IMR-90 (cell line): ENCODE measurements at regions not wholly inside any gene's neighbourhood (a gene's known extent, or its start where the extent isn't known, plus 50 kb on each side); places are given as distances from the start of the nearest gene placed in this dataset.

Experiments used
- ATAC-seq: fragments of 200-7000 bp; cut with Tn5 transposase; 2 replicates; pipeline ENCODE4 v1.9.1; 2020; ENCODE audit warnings: low read depth, mild to moderate bottlenecking, moderate library complexity
- BruUV-seq: library from RNA; stranded (reverse); fragments of 400-500 nt; replicated peaks from 2 replicates; lab custom pipeline; 2021; lab: Mats Ljungman, UMichigan
- CTCF ChIA-PET: fragments of 300-600 bp; formaldehyde crosslinking; extraction: SDS; loops from one replicate; lab custom pipeline; 2021; ENCODE audit warnings: antibody characterized with exemption; lab: Yijun Ruan, JAX
- POLR2A ChIA-PET: fragments of 300-600 bp; sonication (Branson Sonifier 250); formaldehyde crosslinking; loops from one replicate; lab custom pipeline; 2022; ENCODE audit warnings: antibody characterized with exemption; ENCODE audit not compliant: unreplicated experiment; lab: Charles Lee
- DNase-seq: peaks from one replicate; pipeline ENCODE4 v3.0.0; 2013
- H2AFZ ChIP-seq: replicated peaks from 2 replicates; pipeline ENCODE3; 2013; ENCODE audit warnings: low read length, mild to moderate bottlenecking; ENCODE audit not compliant: poor library complexity
- H2AK5ac ChIP-seq: 2 replicates; pipeline ENCODE4 v1.6.1; 2013; ENCODE audit warnings: low read depth, low read length, inconsistent platforms
- H2AK9ac ChIP-seq: replicated peaks from 2 replicates; pipeline ENCODE3; 2013; ENCODE audit warnings: mild to moderate bottlenecking, low read depth, low read length, moderate library complexity; ENCODE audit not compliant: poor library complexity
- H2BK120ac ChIP-seq: 2 replicates; pipeline ENCODE4 v1.6.1; 2013; ENCODE audit warnings: low read depth, low read length, inconsistent platforms
- H2BK15ac ChIP-seq: 3 replicates; pipeline ENCODE4 v1.6.1; 2013; ENCODE audit warnings: low read depth, low read length, inconsistent platforms
- H2BK20ac ChIP-seq: 2 replicates; pipeline ENCODE4 v1.6.1; 2013; ENCODE audit warnings: low read depth, mild to moderate bottlenecking, inconsistent platforms, low read length, moderate library complexity
- H2BK5ac ChIP-seq: 2 replicates; pipeline ENCODE4 v1.6.1; 2013; ENCODE audit warnings: mild to moderate bottlenecking, low read depth, low read length, inconsistent platforms; ENCODE audit not compliant: poor library complexity, severe bottlenecking
- H3K14ac ChIP-seq: replicated peaks from 2 replicates; pipeline ENCODE4 v1.6.1; 2013; ENCODE audit warnings: low read depth, low read length, inconsistent platforms
- H3K18ac ChIP-seq: 2 replicates; pipeline ENCODE4 v1.6.1; 2013; ENCODE audit warnings: low read depth, low read length, control low read depth
- H3K23ac ChIP-seq: 2 replicates; pipeline ENCODE4 v1.6.1; 2013; ENCODE audit warnings: low read depth, low read length, inconsistent platforms
- H3K27ac ChIP-seq: 2 replicates; pipeline ENCODE4 v1.5.1; 2013; ENCODE audit warnings: mild to moderate bottlenecking, control low read depth, low read length; ENCODE audit not compliant: insufficient read depth
- H3K27me3 ChIP-seq: 2 replicates; pipeline ENCODE4 v1.6.1; 2013; ENCODE audit warnings: low read length; ENCODE audit not compliant: control insufficient read depth, insufficient read depth
- H3K36me3 ChIP-seq: 2 replicates; pipeline ENCODE4 v1.6.1; 2013; ENCODE audit warnings: low read length, mixed read lengths; ENCODE audit not compliant: control insufficient read depth, insufficient read depth
- H3K4ac ChIP-seq: 2 replicates; pipeline ENCODE4 v1.6.1; 2013; ENCODE audit warnings: low read depth, low read length, inconsistent platforms
- H3K4me1 ChIP-seq: 2 replicates; pipeline ENCODE4 v1.6.1; 2013; ENCODE audit warnings: low read length, mixed read lengths; ENCODE audit not compliant: control insufficient read depth, insufficient read depth
- H3K4me2 ChIP-seq: 2 replicates; pipeline ENCODE4 v1.6.1; 2013; ENCODE audit warnings: low read depth, mild to moderate bottlenecking, control low read depth, low read length, moderate library complexity
- H3K4me3 ChIP-seq: 2 replicates; pipeline ENCODE4 v1.5.1; 2013; ENCODE audit warnings: low read depth, mild to moderate bottlenecking, control low read depth, low read length, moderate library complexity; ENCODE audit not compliant: insufficient read depth
- H3K56ac ChIP-seq: 2 replicates; pipeline ENCODE4 v1.6.1; 2013; ENCODE audit warnings: low read length, inconsistent platforms; ENCODE audit not compliant: insufficient read depth; ENCODE audit errors: extremely low read depth
- H3K79me1 ChIP-seq, 2 experiments: 2 replicates each; pipeline ENCODE4 v1.6.1; 2013; ENCODE audit warnings: low read length in 2 of 2, inconsistent platforms in 1 of 2, low read depth in 1 of 2
- H3K9ac ChIP-seq: 2 replicates; pipeline ENCODE4 v1.6.1; 2013; ENCODE audit warnings: low read depth, low read length, control low read depth
- H3K9me1 ChIP-seq: 2 replicates; pipeline ENCODE4 v1.6.1; 2013; ENCODE audit warnings: low read length, inconsistent platforms; ENCODE audit not compliant: insufficient read depth
- H3K9me3 ChIP-seq: 2 replicates; pipeline ENCODE4 v1.6.1; 2013; ENCODE audit warnings: low read length; ENCODE audit not compliant: control insufficient read depth, insufficient read depth
- H4K20me1 ChIP-seq: 2 replicates; pipeline ENCODE4 v1.6.1; 2013; ENCODE audit warnings: low read length, inconsistent platforms; ENCODE audit not compliant: insufficient read depth
- H4K5ac ChIP-seq: 2 replicates; pipeline ENCODE4 v1.6.1; 2013; ENCODE audit warnings: mild to moderate bottlenecking, low read depth, low read length, control low read depth
- H4K8ac ChIP-seq, 2 experiments: 2 replicates each; pipeline ENCODE4 v1.6.1; 2013; ENCODE audit warnings: low read depth in 2 of 2, low read length in 2 of 2, control low read depth in 1 of 2, inconsistent platforms in 1 of 2
- H4K91ac ChIP-seq: 2 replicates; pipeline ENCODE4 v1.6.1; 2013; ENCODE audit warnings: low read depth, low read length, inconsistent platforms; ENCODE audit not compliant: insufficient read depth
- BHLHE40 ChIP-seq: fragments of 150-350 bp; IDR thresholded peaks from 2 replicates; pipeline ENCODE4 v1.6.1; 2016; ENCODE audit warnings: mild to moderate bottlenecking, low read depth, low read length
- CEBPB ChIP-seq: IDR thresholded peaks from 2 replicates; pipeline ENCODE4 v1.6.1; 2012; ENCODE audit warnings: low read depth, low read length, improper control_type of control experiment
- CHD1 ChIP-seq: IDR thresholded peaks from 2 replicates; pipeline ENCODE4 v1.6.1; 2012; ENCODE audit warnings: low read depth, low read length, improper control_type of control experiment
- CTCF ChIP-seq: conservative IDR thresholded peaks from 2 replicates; pipeline ENCODE4 v1.5.1; 2012; ENCODE audit warnings: mild to moderate bottlenecking, low read depth, low read length, improper control_type of control experiment
- ELK1 ChIP-seq: fragments of 150-350 bp; IDR thresholded peaks from 2 replicates; pipeline ENCODE4 v1.6.1; 2016; ENCODE audit warnings: low read depth, mild to moderate bottlenecking, low read length, moderate library complexity, borderline replicate concordance
- FOS ChIP-seq: fragments of 150-350 bp; IDR thresholded peaks from 2 replicates; pipeline ENCODE4 v1.6.1; 2016; ENCODE audit warnings: low read depth, low read length
- MAFK ChIP-seq: IDR thresholded peaks from 2 replicates; pipeline ENCODE4 v1.6.1; 2012; ENCODE audit warnings: low read depth, low read length, improper control_type of control experiment
- MAZ ChIP-seq: IDR thresholded peaks from 2 replicates; pipeline ENCODE4 v1.6.1; 2012; ENCODE audit warnings: low read depth, mild to moderate bottlenecking, low read length, improper control_type of control experiment, moderate library complexity, borderline replicate concordance
- MXI1 ChIP-seq: IDR thresholded peaks from 2 replicates; pipeline ENCODE4 v1.6.1; 2012; ENCODE audit warnings: low read depth, mild to moderate bottlenecking, low read length, moderate library complexity, borderline replicate concordance
- NFE2L2 ChIP-seq: fragments of 150-350 bp; IDR thresholded peaks from 2 replicates; pipeline ENCODE4 v1.6.1; 2016; ENCODE audit warnings: low read depth, mild to moderate bottlenecking, low read length
- POLR2A ChIP-seq: IDR thresholded peaks from 2 replicates; pipeline ENCODE4 v1.6.1; 2012; ENCODE audit warnings: mild to moderate bottlenecking, low read depth, low read length
- RAD21 ChIP-seq: IDR thresholded peaks from 2 replicates; pipeline ENCODE4 v1.6.1; 2012; ENCODE audit warnings: low read length, improper control_type of control experiment
- RCOR1 ChIP-seq: IDR thresholded peaks from 2 replicates; pipeline ENCODE4 v1.6.1; 2012; ENCODE audit warnings: mild to moderate bottlenecking, low read length, improper control_type of control experiment; ENCODE audit not compliant: insufficient replicate concordance
- RFX5 ChIP-seq: IDR thresholded peaks from 2 replicates; pipeline ENCODE4 v1.8.0; 2012; ENCODE audit warnings: low read depth, mild to moderate bottlenecking, low read length, moderate library complexity
- SMC3 ChIP-seq: fragments of 150-350 bp; IDR thresholded peaks from 2 replicates; pipeline ENCODE4 v1.6.1; 2016; ENCODE audit warnings: low read depth, mild to moderate bottlenecking, antibody characterized with exemption, low read length, moderate library complexity
- USF2 ChIP-seq: fragments of 150-350 bp; IDR thresholded peaks from 2 replicates; pipeline ENCODE4 v1.6.1; 2017; ENCODE audit warnings: mild to moderate bottlenecking, antibody characterized with exemption, low read length, low read depth
- WGBS, 2 experiments: methylation state at CpG; one replicate each; pipeline versions ENCODE4 v1.1.5 to v1.1.7; 2013; ENCODE audit warnings: missing lambda C conversion rate in 2 of 2; ENCODE audit not compliant: insufficient read length in 1 of 2; ENCODE audit errors: extremely low coverage in 2 of 2; 5-methylcytosine and 5-hydroxymethylcytosine counted together
- dilution Hi-C: fragments of 300-500 bp; cut with HindIII; formaldehyde crosslinking; loops from one replicate; pipeline ENCODE4 v1.14.3; 2018; ENCODE audit warnings: low sequenced_read_pairs; ENCODE audit not compliant: unreplicated experiment
- in situ Hi-C: fragments of 300-500 bp; cut with MboI; formaldehyde crosslinking; loops from 3 replicates; pipeline ENCODE4 v1.14.3; 2019; ENCODE audit warnings: low sequenced_read_pairs, inconsistent platforms, mixed read lengths
- intact Hi-C: fragments of 100-400 bp; cut with micrococcal nuclease; formaldehyde crosslinking; loops from 2 replicates; pipeline ENCODE4 v1.10.0; 2022

- Histone ChIP-seq H3K23ac (no peak overlapping the region), H2AK9ac (no peak overlapping the region), H3K4ac (no peak overlapping the region), H3K18ac (no peak overlapping the region), H2BK5ac (no peak overlapping the region), H2BK15ac (no peak overlapping the region), H4K5ac (no peak overlapping the region), H3K36me3 (no peaks in the 10 kb centered on the region), H3K14ac (no peak overlapping the region), H2BK20ac (no peak overlapping the region), H2BK120ac (no peak overlapping the region), H3K27ac (no peak overlapping the region), H4K20me1 (no peaks in the 10 kb centered on the region), H4K91ac (no peak overlapping the region), H4K8ac (no peak overlapping the region), H3K56ac (no peak overlapping the region), H3K9me3 (no peaks in the 10 kb centered on the region), H3K4me3 (no peak overlapping the region), H3K9ac (no peak overlapping the region), H3K4me1 (no peaks in the 10 kb centered on the region), H2AFZ (no peak overlapping the region), H3K27me3 (no peaks in the 10 kb centered on the region), H3K9me1 (no peaks in the 10 kb centered on the region; the same call in 1 of the 2 replicates), H2AK5ac (no peak overlapping the region), H3K79me1 (no peaks in the 10 kb centered on the region), H3K4me2 (no peak overlapping the region)
- TF ChIP-seq CHD1 = no peak
- TF ChIP-seq CEBPB = no peak
- no peak for TF ChIP-seq RCOR1
- TF ChIP-seq USF2 = no peak
- no peak for TF ChIP-seq MAFK
- TF ChIP-seq MXI1 = no peak
- no peak for TF ChIP-seq CTCF
- TF ChIP-seq ELK1 = no peak
- TF ChIP-seq NFE2L2 = no peak
- TF ChIP-seq POLR2A = no peak
- TF ChIP-seq RAD21 = no peak
- no peak for TF ChIP-seq SMC3
- TF ChIP-seq FOS = no peak
- no peak for TF ChIP-seq MAZ
- TF ChIP-seq RFX5 = no peak
- no peak for TF ChIP-seq BHLHE40
- DNase-seq = no peak
- CTCF ChIA-PET = no interaction called here
- intact Hi-C loops = no loop called here
- POLR2A ChIA-PET = no interaction called here
- BruUV-seq = no TSS peak
- dilution Hi-C loops = no loop called here
- ATAC-seq = no peak
- in situ Hi-C loops = no loop called here
- WGBS, 2 experiments = no CpG with 5 or more reads among the region's 1 CpG
These were observed 502.8 kb downstream of the COG6 start for GRCh38 chr13:40158218-40158617.
